DMS153 (cell line): ENCODE measurements at regions not wholly inside any gene's neighbourhood (a gene's known extent, or its start where the extent isn't known, plus 50 kb on each side); places are given as distances from the start of the nearest gene placed in this dataset.

ENCODE experiments used
- DNase-seq: peaks from one replicate; lab custom pipeline; 2025; lab: John Stamatoyannopoulos, UW

- no peak for DNase-seq
These were observed 68.6 kb upstream of the TBCA start for GRCh38 chr5:77844623-77845323.

GRCh38 chr5:77844373-77844622 lies 68.2 kb upstream of the TBCA start:
- no peak for DNase-seq

- no peak for DNase-seq
These were observed 67.6 kb upstream of the TBCA start for GRCh38 chr5:77843570-77844372.

- no peak for DNase-seq
These were observed 66.1 kb upstream of the TBCA start for GRCh38 chr5:77842243-77842642.

- DNase-seq = no peak
These were observed 65.5 kb upstream of the TBCA start for GRCh38 chr5:77841616-77842015.

- no peak for DNase-seq
These were observed 64.8 kb upstream of the TBCA start for GRCh38 chr5:77840930-77841329.

GRCh38 chr5:77839691-77840090 lies 63.6 kb upstream of the TBCA start:
- no peak for DNase-seq

- no peak for DNase-seq
These were observed 56.8 kb upstream of the TBCA start for GRCh38 chr5:77832938-77833337.

GRCh38 chr5:77832166-77832770 lies 56.1 kb upstream of the TBCA start:
- DNase-seq = no peak

- DNase-seq = no peak
These were observed 52.3 kb upstream of the TBCA start for GRCh38 chr5:77828445-77828844.
